GM21619 (cell line): ENCODE measurements at regions not wholly inside any gene's neighbourhood (a gene's known extent, or its start where the extent isn't known, plus 50 kb on each side); places are given as distances from the start of the nearest gene placed in this dataset.
"Not testable (repeated sequence)": the region's sequence is repeated elsewhere in the genome, so short reads cannot be mapped to it uniquely, and the experiment has no call there.

Experiments used
- ATAC-seq: cut with Tn5 transposase; IDR thresholded peaks from one replicate; pipeline ENCODE4 v1.9.1; 2021; ENCODE audit not compliant: unreplicated experiment

DNA sequence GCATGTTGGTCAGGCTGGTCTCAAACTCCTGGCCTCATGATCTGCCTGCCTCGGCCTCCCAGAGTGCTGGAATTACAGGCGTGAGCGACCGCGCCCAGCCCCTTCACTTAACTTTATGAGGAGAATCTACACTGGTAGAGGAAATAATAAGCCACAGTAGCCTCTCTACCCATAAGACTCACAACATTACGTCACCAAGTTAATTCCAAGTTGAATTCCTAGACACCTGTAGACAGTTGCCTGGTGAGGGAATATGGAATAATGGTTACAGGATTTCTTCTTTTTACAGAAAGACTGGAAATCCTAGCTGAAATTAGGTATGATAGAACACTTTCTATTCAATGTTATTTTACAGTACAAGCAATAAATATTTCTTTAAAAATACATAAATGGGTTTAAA, 854.5 kb upstream of the EYS start:
- ATAC-seq, result no peak

DNA sequence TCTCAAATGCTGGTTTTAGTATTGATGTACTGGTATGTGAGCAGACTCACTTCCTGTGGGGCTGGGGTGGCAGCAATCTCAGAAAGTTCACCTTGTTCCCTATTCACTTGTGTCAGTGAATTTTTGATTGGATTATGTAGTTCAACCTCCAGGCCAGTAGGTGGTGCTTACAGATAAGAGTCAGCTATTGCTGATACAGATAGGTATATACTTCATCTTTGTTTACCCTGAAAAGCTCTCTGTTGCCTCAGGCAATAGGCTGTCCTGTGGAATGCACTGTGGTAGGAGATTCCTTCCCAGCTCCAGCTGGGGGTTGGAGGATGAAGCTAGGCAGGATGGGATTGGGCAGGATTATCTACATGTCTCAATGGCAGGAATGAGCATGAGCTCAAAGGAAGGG, 851.2 kb upstream of the EYS start:
- no peak for ATAC-seq

DNA sequence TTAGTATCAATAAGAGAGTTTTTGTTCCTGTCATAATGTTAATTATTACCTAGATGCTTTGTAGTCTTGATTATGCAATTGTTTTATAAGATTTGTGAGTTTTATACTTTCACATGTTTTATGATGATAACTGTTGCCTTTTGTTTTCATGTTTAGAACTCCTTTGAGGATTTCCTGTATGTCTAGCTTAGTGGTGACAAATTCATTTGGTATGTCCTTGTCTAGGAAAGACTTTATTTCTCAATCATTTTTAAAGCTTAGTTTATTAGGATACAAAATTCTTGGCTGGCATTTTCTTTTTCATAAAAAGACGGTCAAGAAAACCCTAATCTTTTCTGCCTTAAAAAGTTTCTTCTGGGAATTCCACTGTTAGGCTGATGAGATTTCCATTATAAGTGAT, 849.9 kb upstream of the EYS start:
- ATAC-seq, result no peak

DNA sequence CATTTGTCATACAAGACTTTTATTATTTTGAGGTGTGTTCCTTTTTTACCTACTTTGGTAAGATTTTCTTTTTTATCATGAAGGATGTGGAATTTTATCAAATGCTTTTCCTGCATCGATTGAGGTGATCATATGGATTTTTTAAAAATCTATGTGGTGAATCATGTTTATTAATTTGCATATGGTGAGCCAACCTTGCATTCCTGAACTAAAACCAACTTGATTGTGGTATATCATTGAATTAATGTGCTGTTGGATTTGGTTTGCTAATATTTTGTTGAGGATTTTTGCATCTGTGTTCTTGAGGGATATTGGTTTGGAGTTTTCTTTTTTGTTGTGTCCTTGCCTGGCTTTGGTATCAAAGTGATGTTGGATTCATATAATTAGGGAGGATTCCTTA, 848.1 kb upstream of the EYS start:
- ATAC-seq, result no peak

DNA sequence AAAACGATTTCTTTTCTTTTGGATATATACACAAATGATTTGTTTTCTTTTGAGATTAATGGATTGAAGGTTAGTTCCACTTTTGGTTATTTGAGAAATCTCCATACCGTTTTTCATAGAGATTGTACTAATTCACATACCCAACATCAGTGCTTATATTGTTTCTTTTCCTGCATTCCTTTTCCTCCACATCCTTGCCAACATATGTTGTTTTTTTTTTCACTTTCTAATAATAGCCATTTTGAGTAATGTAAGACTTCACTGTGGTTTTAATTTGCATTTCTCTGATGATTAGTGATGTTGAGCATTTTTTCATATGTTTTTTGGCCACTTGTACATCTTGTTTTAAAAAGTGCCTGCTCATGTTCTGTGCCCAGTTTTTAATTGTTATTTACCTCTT, 846.4 kb upstream of the EYS start:
- no peak for ATAC-seq

DNA sequence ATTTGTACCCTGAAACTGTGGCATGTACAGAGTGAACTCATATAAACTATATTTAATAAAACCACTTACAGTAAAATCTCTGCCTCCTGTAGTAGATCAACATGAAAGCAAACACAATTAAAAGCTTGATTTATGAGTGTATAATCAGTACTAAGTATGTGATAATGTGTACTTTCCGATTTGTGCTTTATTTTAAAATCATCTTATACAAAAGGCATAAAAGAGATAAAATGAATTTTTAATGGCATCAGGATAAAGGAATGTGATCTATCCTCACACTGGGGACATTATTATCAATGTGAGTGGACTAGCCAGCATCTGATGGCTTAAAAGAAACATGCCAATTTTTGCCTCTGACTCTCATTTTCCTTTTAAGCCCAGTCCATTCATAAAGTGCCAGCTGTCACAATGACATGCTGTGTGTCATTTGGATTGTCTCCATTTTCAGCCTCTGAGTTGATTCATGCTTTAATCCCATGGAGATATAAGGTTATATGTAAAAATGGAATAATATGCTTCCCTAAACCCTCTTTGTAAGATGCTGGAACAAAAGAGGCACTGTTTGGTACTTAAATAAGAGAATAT, 831.6 kb upstream of the EYS start:
- no peak for ATAC-seq

DNA sequence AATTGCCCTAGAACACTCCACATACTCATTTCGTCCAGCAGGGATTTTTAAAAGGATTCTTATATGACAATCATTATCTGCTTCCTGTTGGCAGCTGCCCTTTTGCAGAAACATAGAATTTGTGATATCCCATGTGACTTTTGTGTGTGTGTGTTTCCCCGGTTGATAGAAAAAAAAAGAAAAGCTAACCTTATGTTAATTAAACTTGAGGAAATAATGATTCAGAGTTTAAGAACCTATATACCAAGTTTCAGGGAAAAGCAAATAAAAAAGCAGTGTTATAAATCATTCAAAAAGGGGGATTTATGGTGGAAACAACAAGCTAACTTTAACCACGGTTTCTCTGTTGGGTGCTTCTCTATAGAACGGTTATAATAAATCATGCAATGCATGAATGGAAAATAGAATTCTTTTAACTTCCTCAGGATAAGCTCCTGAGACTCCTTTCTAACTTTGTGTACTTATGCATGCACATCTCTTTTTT, 826.9 kb upstream of the EYS start:
- no peak for ATAC-seq

DNA sequence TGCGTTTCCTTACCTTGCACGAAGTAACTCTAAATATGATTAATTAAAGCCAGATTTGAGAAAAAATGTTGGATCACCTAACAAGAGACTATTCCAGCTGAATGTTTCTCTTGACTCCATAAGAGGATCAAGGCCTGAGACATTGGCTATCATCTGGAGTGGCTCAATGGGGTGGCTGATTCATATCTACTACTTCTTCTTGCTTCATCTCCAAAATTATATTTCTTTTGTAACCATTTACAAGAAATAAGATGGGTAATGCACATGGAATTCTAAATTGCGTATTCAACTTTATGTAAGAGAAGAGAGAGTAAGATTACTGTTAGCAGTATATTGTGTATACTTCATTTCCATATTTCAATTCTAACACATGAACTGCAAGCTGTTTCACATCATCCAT, 819.0 kb upstream of the EYS start:
- no peak for ATAC-seq

DNA sequence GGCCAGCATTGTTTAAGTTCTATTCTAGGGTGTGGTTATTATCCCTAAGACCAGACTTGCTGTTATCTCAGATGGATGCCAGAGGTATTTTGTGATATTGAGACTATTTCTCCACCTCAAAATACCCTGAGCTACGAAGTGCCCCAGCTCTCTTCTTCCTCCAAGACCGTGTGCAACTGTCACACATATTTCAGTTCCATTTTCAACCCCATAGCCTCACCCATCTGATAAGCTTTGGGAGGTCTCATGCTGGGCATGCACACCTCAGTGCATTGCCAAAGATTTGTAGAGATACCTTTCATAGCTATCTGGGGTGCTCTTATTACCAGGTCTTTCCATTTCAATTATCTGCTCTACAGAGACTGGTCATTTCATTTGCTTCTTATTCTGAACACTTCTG, 815.8 kb upstream of the EYS start:
- ATAC-seq, result no peak

DNA sequence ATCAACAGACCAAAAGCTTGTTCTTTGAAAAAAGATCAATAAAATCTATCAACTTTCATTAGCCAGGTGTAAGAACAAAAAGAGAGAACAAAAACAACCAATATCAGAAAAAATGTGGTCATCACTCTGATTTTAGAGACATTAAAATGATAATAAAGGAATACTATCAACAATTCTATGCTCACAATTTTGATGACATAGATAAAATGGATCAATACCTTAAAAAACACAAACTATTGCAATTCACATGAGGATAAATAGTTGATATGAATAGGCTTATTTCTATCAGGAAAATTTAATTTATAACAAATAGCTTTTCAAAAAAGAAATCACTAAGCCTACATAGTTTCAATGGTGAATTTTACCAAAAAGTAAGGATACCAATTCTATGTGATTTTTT, 809.4 kb upstream of the EYS start:
- no peak for ATAC-seq

DNA sequence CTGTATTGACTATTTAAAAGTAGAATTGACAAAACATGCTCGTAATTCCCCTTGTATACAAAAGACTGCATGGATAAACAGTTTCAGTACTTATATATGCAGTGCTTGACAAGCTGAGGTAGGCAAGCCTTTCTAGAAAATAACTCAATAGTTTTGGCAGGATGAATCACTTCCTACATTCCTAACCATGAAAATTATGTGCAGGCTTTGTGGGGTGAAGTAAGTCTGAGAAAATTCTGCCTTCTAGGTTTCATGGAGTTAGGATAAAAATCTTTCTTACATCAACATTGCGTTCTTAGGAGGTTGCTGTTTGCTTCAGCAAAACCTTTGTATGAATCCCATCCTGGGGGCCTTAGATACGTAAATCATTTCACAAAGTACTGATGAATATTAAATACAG, 801.4 kb upstream of the EYS start:
- no peak for ATAC-seq

DNA sequence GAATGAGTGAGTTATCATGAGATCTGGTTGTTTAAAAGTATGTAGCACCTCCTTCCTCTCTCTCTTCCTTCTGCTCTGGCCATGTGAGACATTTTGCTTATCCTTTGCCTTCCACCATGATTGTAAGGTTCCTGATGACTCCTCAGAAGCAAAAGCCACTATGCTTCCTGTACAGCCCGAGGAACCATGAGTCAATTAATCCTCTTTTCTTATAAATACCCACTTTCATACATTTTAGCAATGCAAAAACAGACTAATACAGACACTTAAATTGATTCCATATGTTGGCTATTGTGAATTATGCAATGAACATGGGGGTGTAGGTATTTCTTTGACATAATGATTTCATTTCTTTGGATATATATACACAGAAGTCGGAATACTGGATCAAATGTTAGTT, 792.8 kb upstream of the EYS start:
- ATAC-seq, result no peak

DNA sequence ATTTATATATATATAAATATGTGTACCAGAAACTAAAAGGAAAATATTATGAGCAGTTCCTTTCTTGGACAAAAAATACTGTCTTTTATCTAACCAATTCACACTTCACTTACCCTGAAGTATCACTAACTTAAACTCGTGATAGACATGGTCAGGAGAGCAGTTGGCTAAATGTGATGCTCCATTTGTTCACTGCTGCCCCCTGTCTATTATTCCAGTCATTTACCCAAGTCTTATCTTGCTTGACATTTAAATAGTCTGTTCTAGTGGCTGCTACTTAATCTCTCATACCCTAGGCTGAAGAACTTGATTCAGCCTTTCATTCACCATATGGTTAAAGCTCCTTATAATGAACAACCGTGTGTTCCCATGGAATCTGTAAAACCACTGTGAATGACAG, 789.6 kb upstream of the EYS start:
- no peak for ATAC-seq

DNA sequence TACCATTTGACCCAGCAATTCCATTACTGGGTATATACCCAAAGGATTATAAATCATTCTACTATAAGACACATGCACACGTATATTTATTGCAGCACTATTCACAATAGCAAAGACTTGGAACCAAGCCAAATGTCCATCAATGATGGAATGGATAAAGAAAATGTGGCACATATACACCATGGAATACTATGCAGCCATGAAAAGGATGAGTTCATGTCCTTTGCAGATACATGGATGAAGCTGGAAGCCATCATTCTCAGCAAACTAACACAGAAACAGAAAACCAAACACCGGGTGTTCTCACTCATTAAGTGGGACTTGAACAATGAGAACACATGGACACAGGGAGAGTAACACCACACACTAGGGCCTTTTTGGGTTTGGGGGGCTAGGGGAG, 787.6 kb upstream of the EYS start:
- not testable (repeated sequence) for ATAC-seq

DNA sequence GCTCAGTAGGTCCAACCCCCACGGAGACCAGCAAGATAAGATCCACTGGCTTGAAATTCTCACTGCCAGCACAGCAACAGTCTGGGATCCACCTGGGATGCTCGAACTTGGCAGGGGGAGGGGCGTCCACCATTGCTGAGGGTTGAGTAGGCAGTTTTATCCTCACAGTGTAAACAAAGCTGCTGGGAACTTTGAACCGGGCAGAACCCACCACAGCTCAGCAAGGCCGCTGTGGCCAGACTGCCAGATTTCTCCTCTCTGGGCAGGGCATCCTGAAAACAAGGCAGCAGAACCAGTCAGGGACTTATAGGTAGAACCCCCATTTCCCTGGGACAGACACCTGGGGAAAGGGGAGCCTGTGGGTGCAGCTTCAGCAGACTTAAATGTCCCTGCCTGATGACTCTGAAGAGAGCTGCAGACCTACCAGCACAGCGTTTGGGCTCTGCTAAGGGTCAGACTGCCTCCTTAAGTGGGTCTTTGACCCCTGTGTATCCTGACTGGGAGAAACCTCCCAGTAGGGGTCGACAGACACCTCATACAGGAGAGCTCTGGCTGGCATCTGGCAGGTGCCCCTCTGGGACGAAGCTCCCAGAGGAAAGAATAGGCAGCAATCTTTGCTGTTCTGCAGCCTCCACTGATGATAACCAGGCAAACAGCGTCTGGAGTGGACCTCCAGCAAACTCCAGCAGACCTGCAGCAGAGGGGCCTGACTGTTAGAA, 782.4 kb upstream of the EYS start:
- no peak for ATAC-seq

DNA sequence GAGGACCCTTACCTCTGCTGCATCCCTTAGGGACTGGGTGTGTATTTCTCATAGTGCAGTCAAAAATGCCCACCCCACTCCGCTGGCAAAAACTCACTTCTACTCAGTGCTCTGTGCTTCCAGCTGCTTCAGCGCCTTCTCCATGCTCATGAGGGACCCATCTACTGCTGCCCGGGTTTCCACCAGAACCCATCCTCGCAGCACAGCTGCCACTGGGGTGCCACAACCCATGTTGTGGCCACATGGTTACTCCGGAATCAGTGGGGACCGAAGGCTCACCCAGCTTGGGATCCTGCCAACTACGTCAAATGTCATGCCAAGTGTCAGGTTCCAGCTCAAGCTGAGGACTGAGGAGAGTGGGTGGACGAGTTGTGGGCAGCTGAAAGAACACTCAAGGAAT, 774.2 kb upstream of the EYS start:
- no peak for ATAC-seq

DNA sequence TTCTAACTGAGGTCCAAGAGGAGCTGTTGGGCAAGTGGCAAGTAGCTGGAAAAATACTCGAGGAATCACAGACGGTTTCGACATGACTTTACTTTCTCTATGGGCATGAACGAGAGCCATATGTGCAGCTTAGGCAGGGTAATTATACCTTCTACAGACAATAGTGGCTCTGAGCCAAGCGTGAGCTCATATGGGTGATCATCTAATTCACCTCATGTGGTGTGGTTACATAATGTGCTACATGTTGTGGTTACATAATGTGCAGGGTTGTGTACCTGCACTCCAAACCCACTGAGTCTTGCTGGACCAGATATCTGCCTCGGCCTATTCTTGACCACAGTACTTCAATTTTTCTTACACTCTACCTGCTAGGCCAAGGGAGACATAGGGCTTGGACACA, 771.7 kb upstream of the EYS start:
- ATAC-seq, result no peak

DNA sequence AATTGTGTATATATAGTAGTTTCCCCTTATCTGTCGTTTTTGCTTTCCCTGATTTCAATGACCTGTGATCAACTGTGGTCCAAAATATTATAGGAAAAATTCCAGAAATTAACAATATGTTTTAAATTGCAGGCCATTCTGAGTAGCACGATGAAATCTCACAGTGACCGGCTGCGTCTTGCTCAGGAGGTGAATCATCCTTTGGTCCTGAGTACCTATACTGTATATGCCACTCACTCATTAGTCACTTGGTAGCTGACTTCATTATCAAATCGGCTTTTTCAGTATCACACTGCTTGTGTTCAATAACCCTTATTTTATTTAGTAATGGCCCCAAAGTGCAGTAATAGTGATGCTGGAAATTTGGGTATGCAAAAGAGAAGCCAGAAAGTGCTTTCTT, 728.3 kb upstream of the EYS start:
- no peak for ATAC-seq

DNA sequence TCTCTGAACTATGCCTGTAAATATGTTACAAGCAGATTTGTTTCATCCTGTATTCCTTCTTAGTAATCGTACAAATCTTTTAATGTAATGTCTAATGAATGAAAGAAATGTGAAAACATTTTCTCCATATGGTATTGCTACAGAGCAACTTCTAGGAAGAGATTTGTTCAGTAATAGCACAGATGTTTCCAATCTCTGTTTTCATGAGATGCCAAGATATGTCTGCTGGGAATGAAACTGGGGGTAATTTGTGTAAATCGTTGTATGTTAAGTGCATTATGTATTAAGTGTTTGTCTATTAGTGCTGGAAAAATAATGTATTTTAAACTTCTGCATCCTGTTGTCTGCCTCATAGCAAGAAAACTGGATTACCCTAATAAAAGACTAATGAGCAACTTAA, 722.2 kb upstream of the EYS start:
- ATAC-seq, result no peak

DNA sequence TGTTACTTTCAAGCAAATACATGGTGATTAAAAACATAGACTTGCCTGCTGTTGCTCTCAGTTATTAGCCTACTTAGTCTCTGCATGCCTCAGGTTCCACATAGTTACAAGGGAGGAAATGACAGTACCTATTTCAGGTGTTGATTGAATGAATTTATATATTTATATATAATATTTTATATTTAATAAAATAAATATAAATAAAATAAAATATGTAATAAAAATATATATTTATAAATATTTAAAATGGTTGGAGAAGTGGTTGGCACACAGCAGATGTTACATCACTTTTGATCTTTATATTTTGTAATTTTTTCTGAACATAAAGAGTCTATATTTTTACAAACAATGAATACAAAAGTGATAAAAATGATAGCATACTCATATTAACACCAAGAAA, 716.0 kb upstream of the EYS start:
- no peak for ATAC-seq

DNA sequence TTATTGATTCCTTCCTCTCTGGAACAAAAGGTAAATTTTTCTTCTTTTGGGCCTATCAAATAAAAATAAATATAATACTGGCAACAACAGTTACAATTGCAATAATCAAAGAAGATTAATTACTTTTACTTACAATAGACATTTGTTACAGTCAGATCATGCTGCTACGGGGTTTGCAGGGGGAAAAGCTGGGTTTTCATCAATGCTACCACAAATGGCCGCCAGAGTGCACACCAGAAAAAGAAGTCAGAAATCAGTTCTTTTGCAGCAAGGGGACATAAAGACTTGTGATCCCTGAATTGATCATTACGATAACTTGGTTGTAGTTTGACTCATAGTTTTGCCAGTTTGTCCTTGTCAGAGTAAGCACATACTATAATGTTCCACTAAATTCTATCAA, 714.5 kb upstream of the EYS start:
- ATAC-seq, result no peak

DNA sequence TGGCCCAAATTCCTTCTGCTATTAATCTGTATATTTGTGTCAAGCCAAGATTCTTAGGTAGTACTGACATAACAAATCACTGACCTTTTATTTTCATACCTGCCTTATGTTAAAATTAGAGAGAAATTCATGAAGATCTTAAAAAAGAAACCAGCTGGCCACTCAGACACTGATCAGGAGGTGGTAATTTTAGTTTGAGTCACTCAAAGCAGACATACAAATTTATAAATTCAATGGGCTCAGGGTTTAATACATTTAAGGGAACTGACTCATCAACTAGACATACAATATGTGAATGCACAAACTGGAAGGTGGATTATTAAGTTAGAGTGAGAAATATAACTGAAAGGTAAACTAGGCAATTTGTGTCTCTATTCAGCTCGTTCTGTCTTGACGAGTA, 711.9 kb upstream of the EYS start:
- ATAC-seq, result no peak

DNA sequence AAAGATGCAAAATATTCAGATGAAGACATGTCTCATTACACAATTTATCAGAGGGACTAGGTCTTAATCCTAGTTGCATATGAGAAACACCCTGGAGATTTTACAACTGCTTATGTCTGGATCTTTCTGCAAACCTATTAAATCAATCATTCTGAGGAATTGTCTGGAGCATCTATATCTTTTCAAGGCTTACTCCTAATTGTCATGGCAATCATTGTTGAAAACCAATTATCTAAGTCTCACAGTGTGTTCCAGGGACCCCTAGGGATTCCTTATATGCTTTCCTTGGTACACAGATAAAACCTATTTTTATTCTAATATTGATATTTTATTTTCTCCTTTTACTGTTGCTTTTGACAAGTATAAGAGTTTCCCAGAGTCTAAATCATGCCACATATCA, 696.9 kb upstream of the EYS start:
- ATAC-seq, result no peak
